Brain microvascular endothelial cell (primary cell): ENCODE measurements at regions not wholly inside any gene's neighbourhood (a gene's known extent, or its start where the extent isn't known, plus 50 kb on each side); places are given as distances from the start of the nearest gene placed in this dataset.
"Not testable (repeated sequence)": the region's sequence is repeated elsewhere in the genome, so short reads cannot be mapped to it uniquely, and the experiment has no call there.

Source experiments
- DNase-seq: peaks from one replicate; pipeline ENCODE4 v3.0.0-alpha.2; 2020
- H3K27ac ChIP-seq: fragments of 250-450 bp; sonication (Bioruptor Pico); 2 replicates; pipeline ENCODE4 v1.5.1; 2020; ENCODE audit warnings: mild to moderate bottlenecking, moderate library complexity
- H3K27me3 ChIP-seq: fragments of 250-450 bp; sonication (Bioruptor Pico); replicated peaks from 2 replicates; pipeline ENCODE4 v1.5.1; 2020; ENCODE audit warnings: mild to moderate bottlenecking
- H3K36me3 ChIP-seq: fragments of 250-450 bp; sonication (Bioruptor Pico); replicated peaks from 2 replicates; pipeline ENCODE4 v1.5.1; 2020; ENCODE audit warnings: mild to moderate bottlenecking
- H3K4me3 ChIP-seq: 2 replicates; pipeline ENCODE4 v1.5.1; 2011; ENCODE audit warnings: low read depth, mild to moderate bottlenecking, control low read depth, low read length, moderate library complexity
- CTCF ChIP-seq: IDR thresholded peaks from 2 replicates; pipeline ENCODE4 v1.5.1; 2011; ENCODE audit warnings: low read depth, mild to moderate bottlenecking, moderate library complexity, low read length, control low read depth, inconsistent platforms; ENCODE audit errors: missing control alignments
- in situ Hi-C: cut with HindIII; loops from 2 replicates; pipeline ENCODE4 v1.10.0; 2017; ENCODE audit warnings: low sequenced_read_pairs, low pct_ligation_motif_present

DNA sequence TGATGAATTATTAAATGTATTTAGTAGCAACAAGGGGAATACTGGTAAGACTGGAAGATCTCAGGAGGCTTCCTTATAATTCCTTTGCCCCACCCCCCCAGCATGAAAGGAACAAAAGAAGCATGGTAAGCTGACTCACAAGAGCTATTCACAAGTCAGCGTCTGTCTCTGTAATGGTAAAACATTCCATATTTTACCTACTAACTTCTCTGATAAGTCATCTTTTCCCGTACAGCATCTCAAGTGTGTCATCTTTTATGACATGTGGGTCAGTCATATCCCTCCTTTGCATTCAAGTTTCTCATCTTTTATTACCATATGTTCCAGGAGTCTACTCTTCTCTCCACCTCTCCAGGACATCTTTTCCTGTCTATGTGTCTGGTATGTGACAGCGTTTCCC, 241.3 kb downstream of the PLA2G4A start:
- DNase-seq, result no peak

GRCh38 chr1:187072262-187073034, 243.7 kb downstream of the PLA2G4A start:
- H3K27ac ChIP-seq, H3K36me3 ChIP-seq, DNase-seq: not testable (repeated sequence)

More for the DNA sequence above, 241.3 kb downstream of the PLA2G4A start:
- Histone ChIP-seq H3K27me3 (no peaks in the 10 kb centered on the region), H3K36me3 (no peaks in the 10 kb centered on the region), H3K4me3 (no peak overlapping the region), H3K27ac (no peak overlapping the region)
- no peak for TF ChIP-seq CTCF
- in situ Hi-C loops, result no loop called here

DNA sequence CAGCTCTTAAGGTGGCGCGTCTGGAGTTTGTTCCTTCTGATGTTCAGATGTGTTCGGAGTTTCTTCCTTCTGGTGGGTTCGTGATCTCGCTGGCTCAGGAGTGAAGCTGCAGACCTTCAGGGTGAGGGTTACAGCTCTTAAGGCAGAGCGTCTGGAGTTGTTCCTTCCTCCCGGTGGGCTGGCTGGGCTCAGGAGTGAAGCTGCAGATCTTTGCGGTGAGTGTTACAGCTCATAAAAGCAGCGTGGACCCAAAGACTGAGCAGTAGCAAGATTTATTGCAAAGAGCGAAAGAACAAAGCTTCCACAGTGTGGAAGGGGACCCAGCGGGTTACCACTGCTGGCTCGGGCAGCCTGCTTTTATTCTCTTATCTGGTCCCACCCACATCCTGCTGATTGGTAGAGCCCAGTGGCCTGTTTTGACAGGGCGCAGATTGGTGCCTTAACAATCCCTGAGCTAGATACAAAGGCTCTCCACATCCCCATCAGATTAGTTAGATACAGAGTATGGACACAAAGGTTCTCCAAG, 244.3 kb downstream of the PLA2G4A start:
- DNase-seq, H3K27ac ChIP-seq, H3K36me3 ChIP-seq, H3K27me3 ChIP-seq, in situ Hi-C loops, H3K4me3 ChIP-seq: not testable (repeated sequence)

More at GRCh38 chr1:187072262-187073034, 243.7 kb downstream of the PLA2G4A start:
- in situ Hi-C loops, H3K4me3 ChIP-seq, H3K27me3 ChIP-seq: not testable (repeated sequence)

- in situ Hi-C loops, H3K27ac ChIP-seq, DNase-seq, H3K36me3 ChIP-seq, H3K27me3 ChIP-seq, H3K4me3 ChIP-seq: not testable (repeated sequence)
Measured at GRCh38 chr1:187073634-187074245, 245.0 kb downstream of the PLA2G4A start.

GRCh38 chr1:187074445-187075048, 245.8 kb downstream of the PLA2G4A start:
- no peaks in the 10 kb centered on the region for H3K27me3 ChIP-seq
- H3K27ac ChIP-seq, result no peak overlapping the region
- in situ Hi-C loops, result no loop called here
- no peak for DNase-seq
- no peak for TF ChIP-seq CTCF
- no peaks in the 10 kb centered on the region for H3K36me3 ChIP-seq
- H3K4me3 ChIP-seq, result no peak overlapping the region

GRCh38 chr1:187076922-187077321, 248.2 kb downstream of the PLA2G4A start:
- H3K4me3 ChIP-seq, result no peak overlapping the region
- no peak overlapping the region for H3K27ac ChIP-seq
- no peak for TF ChIP-seq CTCF
- H3K27me3 ChIP-seq, result no peaks in the 10 kb centered on the region
- H3K36me3 ChIP-seq, result no peaks in the 10 kb centered on the region
- no peak for DNase-seq
- in situ Hi-C loops, result no loop called here

- TF ChIP-seq CTCF, result no peak
- in situ Hi-C loops, result no loop called here
- DNase-seq, result no peak
- Histone ChIP-seq H3K27me3 (no peaks in the 10 kb centered on the region), H3K27ac (no peak overlapping the region), H3K4me3 (no peak overlapping the region), H3K36me3 (no peaks in the 10 kb centered on the region)
Measured at GRCh38 chr1:187078321-187078720, 249.6 kb downstream of the PLA2G4A start.
